H1 (cell line): ENCODE measurements at regions not wholly inside any gene's neighbourhood (a gene's known extent, or its start where the extent isn't known, plus 50 kb on each side); places are given as distances from the start of the nearest gene placed in this dataset.

ENCODE experiments used
- CTCF ChIA-PET: fragments of 300-600 bp; sonication (Branson Sonifier 250); formaldehyde crosslinking; loops from one replicate; lab custom pipeline; 2021; ENCODE audit not compliant: partially characterized antibody; lab: Charles Lee
- POLR2A ChIA-PET: fragments of 300-600 bp; sonication (Branson Sonifier 250); formaldehyde crosslinking; loops from one replicate; lab custom pipeline; 2021; ENCODE audit warnings: inconsistent platforms; ENCODE audit not compliant: partially characterized antibody; lab: Charles Lee
- DNase-seq, 2 experiments: peaks; one replicate each; pipeline versions ENCODE4 v3.0.0 to v3.0.0-alpha.2; 2010 to 2022; ENCODE audit warnings: low spot score in 2 of 2, low read depth in 1 of 2, mixed read lengths in 1 of 2
- FAIRE-seq: peaks from 2 replicates; lab custom pipeline; 2011; peaks lifted over from hg19 to GRCh38; lab: Jason Lieb, UNC
- H2AFZ ChIP-seq: 2 replicates; pipeline ENCODE4 v1.8.1; 2012; ENCODE audit warnings: low read length, inconsistent platforms
- H2AK5ac ChIP-seq: 2 replicates; pipeline ENCODE4 v1.6.1; 2013; ENCODE audit warnings: low read depth, low read length
- H2BK120ac ChIP-seq: replicated peaks from 2 replicates; pipeline ENCODE3; 2013; ENCODE audit warnings: low read depth, low read length, inconsistent platforms
- H2BK12ac ChIP-seq: 2 replicates; pipeline ENCODE4 v1.6.1; 2013; ENCODE audit warnings: low read depth, low read length
- H2BK15ac ChIP-seq: 2 replicates; pipeline ENCODE4 v1.6.1; 2013; ENCODE audit warnings: low read length
- H2BK20ac ChIP-seq: 2 replicates; pipeline ENCODE4 v1.6.1; 2013; ENCODE audit warnings: low read length
- H2BK5ac ChIP-seq: 2 replicates; pipeline ENCODE4 v1.6.1; 2013; ENCODE audit warnings: low read depth, low read length
- H3K14ac ChIP-seq: 2 replicates; pipeline ENCODE4 v1.6.1; 2013; ENCODE audit warnings: inconsistent platforms; ENCODE audit not compliant: insufficient read length
- H3K18ac ChIP-seq: 2 replicates; pipeline ENCODE4 v1.6.1; 2013; ENCODE audit warnings: low read length; ENCODE audit errors: extremely low read depth
- H3K23ac ChIP-seq: 2 replicates; pipeline ENCODE4 v1.6.1; 2013; ENCODE audit warnings: inconsistent platforms; ENCODE audit not compliant: insufficient read length
- H3K23me2 ChIP-seq: 2 replicates; pipeline ENCODE4 v1.6.1; 2013; ENCODE audit warnings: low read depth, low read length
- H3K27ac ChIP-seq: 2 replicates; pipeline ENCODE4 v1.6.1; 2011; ENCODE audit warnings: low read depth, low read length, inconsistent platforms
- H3K27me3 ChIP-seq, 4 experiments: replicated peaks in 1 of 4; 1 replicate in 1 of 4; 2 replicates in 3 of 4; pipeline versions ENCODE4 v1.6.1 to v1.8.1; 2011 to 2013; ENCODE audit warnings: low read length in 3 of 4, mild to moderate bottlenecking in 3 of 4, inconsistent platforms in 2 of 4, mixed read lengths in 2 of 4, moderate library complexity in 1 of 4; ENCODE audit not compliant: control insufficient read depth in 3 of 4, insufficient read depth in 3 of 4; ENCODE audit errors: extremely low read depth in 1 of 4
- H3K36me3 ChIP-seq, 4 experiments: 2 replicates each; pipeline versions ENCODE4 v1.6.1 to v1.8.1; 2011 to 2013; ENCODE audit warnings: mild to moderate bottlenecking in 4 of 4, low read length in 3 of 4, moderate library complexity in 2 of 4, control low read depth in 1 of 4, inconsistent platforms in 1 of 4; ENCODE audit not compliant: insufficient read depth in 4 of 4, control insufficient read depth in 2 of 4
- H3K4ac ChIP-seq: replicated peaks from 2 replicates; pipeline ENCODE3; 2013; ENCODE audit warnings: low read length, low read depth, mixed read lengths, inconsistent platforms; ENCODE audit not compliant: insufficient read length
- H3K4me1 ChIP-seq, 4 experiments: replicated peaks in 1 of 4; 1 replicate in 1 of 4; 2 replicates in 3 of 4; pipeline versions ENCODE4 v1.6.1 to v1.8.1; 2011 to 2013; ENCODE audit warnings: low read length in 3 of 4, inconsistent platforms in 2 of 4, mixed read lengths in 1 of 4; ENCODE audit not compliant: insufficient read depth in 4 of 4, control insufficient read depth in 3 of 4
- H3K4me2 ChIP-seq, 2 experiments: 2 replicates each; pipeline versions ENCODE4 v1.6.1 to v1.8.1; 2011 to 2013; ENCODE audit warnings: low read depth in 2 of 2, low read length in 2 of 2, control low read depth in 1 of 2, inconsistent platforms in 1 of 2, mild to moderate bottlenecking in 1 of 2; ENCODE audit not compliant: insufficient read depth in 1 of 2
- H3K4me3 ChIP-seq, 4 experiments: fragments of 200-600, 300-600 bp in 1 of 4; sonication (generic), shearing (Covaris generic), sonication (Bioruptor Twin) in 1 of 4; 2 replicates each; pipeline versions ENCODE4 v1.5.1 to v1.8.1; 2011 to 2016; ENCODE audit warnings: low read length in 4 of 4, low read depth in 3 of 4, control low read depth in 2 of 4, inconsistent platforms in 2 of 4, mild to moderate bottlenecking in 2 of 4, mixed read lengths in 1 of 4, moderate library complexity in 1 of 4; ENCODE audit not compliant: insufficient read depth in 2 of 4; ENCODE audit errors: extremely low read depth in 1 of 4
- H3K56ac ChIP-seq: replicated peaks from 2 replicates; pipeline ENCODE3; 2013; ENCODE audit warnings: low read depth, mild to moderate bottlenecking, mixed read lengths, low read length, inconsistent platforms; ENCODE audit not compliant: insufficient read length
- H3K79me1 ChIP-seq: 2 replicates; pipeline ENCODE4 v1.6.1; 2013; ENCODE audit warnings: low read depth, low read length, control low read depth
- H3K79me2 ChIP-seq, 2 experiments: 2 replicates each; pipeline versions ENCODE4 v1.6.1 to v1.8.1; 2012 to 2013; ENCODE audit warnings: low read length in 2 of 2, mild to moderate bottlenecking in 2 of 2, inconsistent platforms in 1 of 2; ENCODE audit not compliant: insufficient read depth in 2 of 2, control insufficient read depth in 1 of 2
- H3K9ac ChIP-seq, 4 experiments: replicated peaks in 1 of 4; 1 replicate in 1 of 4; 2 replicates in 3 of 4; pipeline versions ENCODE4 v1.6.1 to v1.8.1; 2011 to 2013; ENCODE audit warnings: low read depth in 3 of 4, low read length in 3 of 4, control low read depth in 2 of 4, mild to moderate bottlenecking in 2 of 4, moderate library complexity in 2 of 4, inconsistent platforms in 1 of 4; ENCODE audit errors: extremely low read depth in 1 of 4
- H3K9me3 ChIP-seq, 2 experiments: 2 replicates each; pipeline versions ENCODE4 v1.6.1 to v1.8.1; 2012 to 2013; ENCODE audit warnings: mild to moderate bottlenecking in 2 of 2, moderate library complexity in 2 of 2, control low read depth in 1 of 2, inconsistent platforms in 1 of 2, low read depth in 1 of 2, low read length in 1 of 2, mixed read lengths in 1 of 2; ENCODE audit not compliant: insufficient read depth in 2 of 2
- H4K20me1 ChIP-seq, 2 experiments: replicated peaks in 1 of 2; 2 replicates each; pipeline versions ENCODE3 to v1.8.1; 2011 to 2013; ENCODE audit warnings: inconsistent platforms in 2 of 2, low read length in 2 of 2, mild to moderate bottlenecking in 1 of 2; ENCODE audit not compliant: insufficient read depth in 2 of 2, control insufficient read depth in 1 of 2
- H4K5ac ChIP-seq: 2 replicates; pipeline ENCODE4 v1.6.1; 2013; ENCODE audit warnings: low read length, low read depth, mixed read lengths, inconsistent platforms; ENCODE audit not compliant: insufficient read length
- H4K8ac ChIP-seq: 2 replicates; pipeline ENCODE4 v1.8.0; 2013; ENCODE audit warnings: mild to moderate bottlenecking, moderate library complexity, low read length, inconsistent platforms; ENCODE audit not compliant: insufficient read depth; ENCODE audit errors: extremely low read depth
- H4K91ac ChIP-seq: replicated peaks from 2 replicates; pipeline ENCODE3; 2013; ENCODE audit warnings: low read length, mixed read lengths, inconsistent platforms; ENCODE audit not compliant: insufficient read length
- EP300 ChIP-seq, 2 experiments: IDR thresholded peaks; 1 replicate in 1 of 2; 2 replicates in 1 of 2; pipeline ENCODE4 v1.6.1; 2011 to 2012; ENCODE audit warnings: low read depth in 2 of 2, low read length in 2 of 2, mild to moderate bottlenecking in 2 of 2, borderline replicate concordance in 1 of 2, inconsistent platforms in 1 of 2, moderate library complexity in 1 of 2
- GABPA ChIP-seq: IDR thresholded peaks from 2 replicates; pipeline ENCODE4 v1.6.1; 2011; ENCODE audit warnings: mild to moderate bottlenecking, low read length, moderate library complexity, borderline replicate concordance; ENCODE audit not compliant: insufficient read depth
- TAF1 ChIP-seq: IDR thresholded peaks from 2 replicates; pipeline ENCODE4 v1.6.1; 2011; ENCODE audit warnings: mild to moderate bottlenecking, low read depth, low read length
- WGBS, 2 experiments: shearing (Covaris generic) in 1 of 2; methylation state at CpG; one replicate each; pipeline versions ENCODE4 v1.1.6 to v1.1.7; 2013 to 2015; ENCODE audit warnings: low lambda C conversion rate in 2 of 2, mixed read lengths in 2 of 2, inconsistent platforms in 1 of 2, low coverage in 1 of 2, missing lambda C conversion rate in 1 of 2; ENCODE audit not compliant: insufficient replicate concordance in 2 of 2, insufficient coverage in 1 of 2, insufficient read length in 1 of 2; ENCODE audit errors: extremely low coverage in 1 of 2, missing lambda C conversion rate in 1 of 2; 5-methylcytosine and 5-hydroxymethylcytosine counted together

DNA sequence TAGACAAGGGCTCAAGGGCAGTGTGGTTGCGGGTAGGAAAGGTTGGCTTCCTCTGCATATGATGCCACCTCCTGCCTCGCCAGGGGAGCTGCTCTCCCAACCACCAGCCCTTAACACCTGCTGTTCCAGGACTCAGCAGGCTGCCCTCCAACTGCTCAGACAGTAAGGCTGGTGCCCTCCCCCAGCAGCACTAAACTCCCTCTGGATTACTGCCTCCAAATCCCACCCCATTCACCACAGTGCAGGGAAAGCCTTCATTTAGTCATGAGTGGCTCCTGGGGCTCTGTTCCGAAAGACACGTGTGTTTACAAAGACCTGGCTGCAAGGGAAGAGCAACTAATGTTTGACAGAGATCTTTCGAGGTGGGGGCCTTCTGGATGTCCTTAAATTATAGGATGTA lies 437.2 kb upstream of the MKI67 start:
- H3K27me3 ChIP-seq, result no peaks in the 10 kb centered on the region
- ChIA-PET POLR2A (no interaction called here), CTCF (interaction anchor here (0.6 to 1.9 kb wide), 2 partner anchors 9 to 28 kb away, joined by 3 to 5 read pairs; no protein-coding TSS in a partner anchor)
- H3K79me2 ChIP-seq, result no peaks in the 10 kb centered on the region
- no peak overlapping the region for H3K27ac ChIP-seq
- no peak for FAIRE-seq
- H3K36me3 ChIP-seq, result no peaks in the 10 kb centered on the region; a peak in 1 of 8 replicates
- no peak overlapping the region for H2BK12ac ChIP-seq
- no peak overlapping the region for H3K23ac ChIP-seq
- H3K4me2 ChIP-seq, result no peak overlapping the region
- H3K23me2 ChIP-seq, result no peaks in the 10 kb centered on the region; the same call in 1 of the 2 replicates
- no peaks in the 10 kb centered on the region for H4K20me1 ChIP-seq
- no peak overlapping the region for H3K4ac ChIP-seq
- no peaks in the 10 kb centered on the region for H3K79me1 ChIP-seq
- H2BK20ac ChIP-seq, result no peak overlapping the region; the same call in 1 of the 2 replicates
- no peak overlapping the region for H3K14ac ChIP-seq
- H3K9ac ChIP-seq, result no peak overlapping the region
- H2BK120ac ChIP-seq, result no peak overlapping the region
- no peak for TF ChIP-seq TAF1
- no peak for TF ChIP-seq EP300 (IDR thresholded peaks at IDR 0.05; ENCODE audit: borderline replicate concordance in 1 of 2, low read depth in 2 of 2, low read length in 2 of 2)
- TF ChIP-seq GABPA, result no peak
- TF ChIP-seq, all 59 proteins: peak for 0
- H3K56ac ChIP-seq, result no peak overlapping the region
- no peak overlapping the region for H2BK5ac ChIP-seq
- H4K5ac ChIP-seq, result no peak overlapping the region
- H4K8ac ChIP-seq, result no peak overlapping the region
- no peaks in the 10 kb centered on the region for H3K4me1 ChIP-seq
- WGBS, 2 experiments, result 95% methylated on average over 5 of the region's 5 CpGs; no CpG with 5 or more reads in 1 of the 2 experiments
- peak in 1 of 2 experiments; percentile 7 for DNase-seq
- H3K4me3 ChIP-seq, result no peak overlapping the region
- H4K91ac ChIP-seq, result no peak overlapping the region
- no peak overlapping the region for H2AFZ ChIP-seq
- H3K18ac ChIP-seq, result no peak overlapping the region
- no peak overlapping the region for H2BK15ac ChIP-seq
- H2AK5ac ChIP-seq, result no peak overlapping the region
- H3K9me3 ChIP-seq, result peaks cover 17 to 21% of the 10 kb centered on the region in 2 experiments
